Stimulated activated CD4-positive, alpha-beta T cell treated with anti-CD3 and anti-CD28 coated beads, Interleukin-2, amount 100 ng/mL, for 48 hours (primary cell): ENCODE measurements at regions not wholly inside any gene's neighbourhood (a gene's known extent, or its start where the extent isn't known, plus 50 kb on each side); places are given as distances from the start of the nearest gene placed in this dataset.
"Not testable (repeated sequence)": the region's sequence is repeated elsewhere in the genome, so short reads cannot be mapped to it uniquely, and the experiment has no call there.

Source experiments
- DNase-seq, 2 donors: peaks; one replicate each; pipeline ENCODE4 v3.0.0-alpha.2; 2020

- DNase-seq: no peak
These were observed 138.6 kb upstream of the APOOL start for GRCh38 chrX:84865113-84865512.

GRCh38 chrX:84870281-84870680 is 133.4 kb upstream of the APOOL start:
- not testable (repeated sequence) for DNase-seq

- DNase-seq: not testable (repeated sequence)
These were observed 131.4 kb upstream of the APOOL start for GRCh38 chrX:84872160-84872771.

GRCh38 chrX:84873176-84873575 is 130.5 kb upstream of the APOOL start:
- no peak for DNase-seq

GRCh38 chrX:84876876-84877275 is 126.8 kb upstream of the APOOL start:
- no peak for DNase-seq

- DNase-seq: no peak
These were observed 109.8 kb upstream of the APOOL start for GRCh38 chrX:84893897-84894296.

GRCh38 chrX:84907324-84907968 is 96.2 kb upstream of the APOOL start:
- DNase-seq: no peak

GRCh38 chrX:84909151-84909550 is 94.5 kb upstream of the APOOL start:
- no peak for DNase-seq

- DNase-seq: no peak
These were observed 79.1 kb upstream of the APOOL start for GRCh38 chrX:84924624-84925023.

- no peak for DNase-seq
These were observed 70.9 kb upstream of the APOOL start for GRCh38 chrX:84932814-84933213.

- no peak for DNase-seq
These were observed 69.6 kb upstream of the APOOL start for GRCh38 chrX:84933956-84934556.
